HL-60 (cell line): ENCODE measurements at regions not wholly inside any gene's neighbourhood (a gene's known extent, or its start where the extent isn't known, plus 50 kb on each side); places are given as distances from the start of the nearest gene placed in this dataset.
"Not testable (repeated sequence)": the region's sequence is repeated elsewhere in the genome, so short reads cannot be mapped to it uniquely, and the experiment has no call there.

ENCODE experiments used
- DNase-seq, 2 experiments: peaks; one replicate each; pipeline ENCODE4 v3.0.0-alpha.2; 2010 to 2020; ENCODE audit warnings: low read depth in 1 of 2, low spot score in 1 of 2
- H3K27ac ChIP-seq: fragments of 250-450 bp; sonication (Bioruptor Pico); replicated peaks from 2 replicates; pipeline ENCODE4 v1.5.1; 2020; ENCODE audit warnings: mild to moderate bottlenecking, moderate library complexity
- H3K27me3 ChIP-seq: fragments of 250-450 bp; sonication (Bioruptor Pico); 2 replicates; pipeline ENCODE4 v1.5.1; 2021; ENCODE audit warnings: mild to moderate bottlenecking, moderate library complexity; ENCODE audit not compliant: insufficient read depth, poor library complexity, severe bottlenecking
- H3K4me3 ChIP-seq: replicated peaks from 2 replicates; pipeline ENCODE4 v1.5.1; 2011; ENCODE audit warnings: mild to moderate bottlenecking, control low read depth, low read length; ENCODE audit not compliant: insufficient read depth
- CTCF ChIP-seq: IDR thresholded peaks from one replicate; pipeline ENCODE4 v1.5.1; 2011; ENCODE audit warnings: low read length, control low read depth, inconsistent platforms; ENCODE audit not compliant: insufficient read depth
- GABPA ChIP-seq: IDR thresholded peaks from 2 replicates; pipeline ENCODE4 v1.6.1; 2012; ENCODE audit warnings: low read depth
- POLR2AphosphoS5 ChIP-seq: IDR thresholded peaks from 2 replicates; pipeline ENCODE4 v1.6.1; 2012; ENCODE audit warnings: low read depth
- SPI1 ChIP-seq: IDR thresholded peaks from 2 replicates; pipeline ENCODE4 v1.6.1; 2012; ENCODE audit warnings: low read depth, mild to moderate bottlenecking, borderline replicate concordance
- TF ChIP-seq, protein P1 (sequence below): IDR thresholded peaks from 2 replicates; pipeline ENCODE4 v1.6.1; 2012; ENCODE audit warnings: low read depth; ENCODE audit not compliant: insufficient replicate concordance

GRCh38 chr13:50227361-50227760, 212.1 kb downstream of the KCNRG start:
- H3K27ac ChIP-seq, result no peak overlapping the region
- TF ChIP-seq, protein P1, sequence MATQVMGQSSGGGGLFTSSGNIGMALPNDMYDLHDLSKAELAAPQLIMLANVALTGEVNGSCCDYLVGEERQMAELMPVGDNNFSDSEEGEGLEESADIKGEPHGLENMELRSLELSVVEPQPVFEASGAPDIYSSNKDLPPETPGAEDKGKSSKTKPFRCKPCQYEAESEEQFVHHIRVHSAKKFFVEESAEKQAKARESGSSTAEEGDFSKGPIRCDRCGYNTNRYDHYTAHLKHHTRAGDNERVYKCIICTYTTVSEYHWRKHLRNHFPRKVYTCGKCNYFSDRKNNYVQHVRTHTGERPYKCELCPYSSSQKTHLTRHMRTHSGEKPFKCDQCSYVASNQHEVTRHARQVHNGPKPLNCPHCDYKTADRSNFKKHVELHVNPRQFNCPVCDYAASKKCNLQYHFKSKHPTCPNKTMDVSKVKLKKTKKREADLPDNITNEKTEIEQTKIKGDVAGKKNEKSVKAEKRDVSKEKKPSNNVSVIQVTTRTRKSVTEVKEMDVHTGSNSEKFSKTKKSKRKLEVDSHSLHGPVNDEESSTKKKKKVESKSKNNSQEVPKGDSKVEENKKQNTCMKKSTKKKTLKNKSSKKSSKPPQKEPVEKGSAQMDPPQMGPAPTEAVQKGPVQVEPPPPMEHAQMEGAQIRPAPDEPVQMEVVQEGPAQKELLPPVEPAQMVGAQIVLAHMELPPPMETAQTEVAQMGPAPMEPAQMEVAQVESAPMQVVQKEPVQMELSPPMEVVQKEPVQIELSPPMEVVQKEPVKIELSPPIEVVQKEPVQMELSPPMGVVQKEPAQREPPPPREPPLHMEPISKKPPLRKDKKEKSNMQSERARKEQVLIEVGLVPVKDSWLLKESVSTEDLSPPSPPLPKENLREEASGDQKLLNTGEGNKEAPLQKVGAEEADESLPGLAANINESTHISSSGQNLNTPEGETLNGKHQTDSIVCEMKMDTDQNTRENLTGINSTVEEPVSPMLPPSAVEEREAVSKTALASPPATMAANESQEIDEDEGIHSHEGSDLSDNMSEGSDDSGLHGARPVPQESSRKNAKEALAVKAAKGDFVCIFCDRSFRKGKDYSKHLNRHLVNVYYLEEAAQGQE, result no peak
- TF ChIP-seq SPI1 (no peak), CTCF (no peak), GABPA (no peak), POLR2AphosphoS5 (no peak)

DNA sequence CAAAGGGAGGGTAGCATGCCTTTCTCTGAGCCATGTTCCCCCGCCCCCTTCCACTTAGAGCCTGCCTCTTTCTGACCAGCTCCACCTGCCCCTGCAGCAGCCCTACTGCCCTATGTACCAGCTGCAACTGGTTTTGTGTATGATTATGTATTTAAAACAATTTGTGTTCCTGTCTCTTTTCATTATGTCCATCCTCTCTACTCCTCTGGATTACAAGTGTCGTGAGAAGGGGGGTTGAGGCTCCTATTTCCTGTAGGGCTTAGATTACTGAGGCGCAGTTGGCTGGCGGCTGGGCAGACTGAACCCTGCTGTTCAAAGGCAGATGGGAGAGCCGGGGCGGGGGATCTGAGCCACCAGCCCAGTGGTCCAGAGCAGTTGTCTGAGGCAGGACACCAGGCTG, 213.3 kb downstream of the KCNRG start:
- DNase-seq, result no peak
- no peak for TF ChIP-seq GABPA
- TF ChIP-seq POLR2AphosphoS5, result no peak
- no peak for TF ChIP-seq CTCF
- Histone ChIP-seq H3K27me3 (no peaks in the 10 kb centered on the region), H3K4me3 (no peak overlapping the region), H3K27ac (no peak overlapping the region)

More at GRCh38 chr13:50227361-50227760, 212.1 kb downstream of the KCNRG start:
- Histone ChIP-seq H3K27me3 (no peaks in the 10 kb centered on the region), H3K4me3 (no peak overlapping the region)
- no peak for DNase-seq

- no peaks in the 10 kb centered on the region for H3K27me3 ChIP-seq
- DNase-seq, result peak; percentile 74 to 90
- TF ChIP-seq, protein P1, result no peak
- TF ChIP-seq SPI1 (peak; percentile 74; the same call in 1 of the 2 replicates), POLR2AphosphoS5 (no peak), CTCF (no peak), GABPA (no peak)
- no peak overlapping the region for H3K4me3 ChIP-seq
- peak overlapping the region; percentile 16 for H3K27ac ChIP-seq
Observed at GRCh38 chr13:50229960-50230661, 214.9 kb downstream of the KCNRG start.

GRCh38 chr13:50230662-50230978, 215.4 kb downstream of the KCNRG start:
- TF ChIP-seq SPI1, result no peak
- TF ChIP-seq CTCF, result no peak
- TF ChIP-seq POLR2AphosphoS5, result no peak
- TF ChIP-seq, protein P1, result no peak
- TF ChIP-seq GABPA, result no peak
- H3K27ac ChIP-seq, result peak overlapping the region; percentile 16
- no peak for DNase-seq
- no peak overlapping the region for H3K4me3 ChIP-seq
- no peaks in the 10 kb centered on the region for H3K27me3 ChIP-seq

- not testable (repeated sequence) for H3K27me3 ChIP-seq, H3K4me3 ChIP-seq, DNase-seq, H3K27ac ChIP-seq
Observed at GRCh38 chr13:50233574-50233973, 218.3 kb downstream of the KCNRG start.
